Thyroid gland (tissue), 4 donors: ENCODE measurements at regions not wholly inside any gene's neighbourhood (a gene's known extent, or its start where the extent isn't known, plus 50 kb on each side); places are given as distances from the start of the nearest gene placed in this dataset.

Experiments
- POLR2A ChIP-seq, 2 donors: fragments of 450-650 bp; IDR thresholded peaks; one replicate each; pipeline ENCODE4 v1.6.1; 2017; ENCODE audit warnings: antibody characterized with exemption in 2 of 2, mild to moderate bottlenecking in 2 of 2, moderate library complexity in 1 of 2
- TF ChIP-seq, protein P1 (sequence below), 6 experiments: fragments of 200-600 bp in 3 of 6; fragments of 450-650 bp in 3 of 6; sonication (generic) in 3 of 6; IDR thresholded peaks; one replicate each; pipeline ENCODE4 v1.5.1; 2016 to 2019; ENCODE audit warnings: antibody characterized with exemption in 6 of 6, mild to moderate bottlenecking in 2 of 6, inconsistent platforms in 1 of 6, moderate library complexity in 1 of 6

DNA sequence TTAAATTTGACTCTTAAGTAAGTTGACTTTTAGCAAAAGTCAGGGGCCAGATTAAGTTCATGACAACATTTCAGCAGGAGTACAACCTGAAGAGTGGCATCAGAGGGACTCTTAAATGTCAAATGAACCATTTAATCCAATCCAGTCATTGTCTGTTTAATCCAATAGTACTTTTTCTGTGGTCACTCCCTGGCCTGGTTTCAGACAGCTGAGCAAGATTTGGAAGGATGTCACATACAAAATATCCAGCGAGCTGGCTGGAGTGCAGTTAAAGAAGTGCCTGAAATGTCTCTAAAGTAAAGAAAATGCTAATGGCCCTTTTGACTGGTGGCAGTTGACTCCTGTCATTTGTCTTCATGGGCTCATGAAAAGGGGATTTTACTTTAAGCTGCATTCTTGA is 1082.1 kb downstream of the AACS start:
- TF ChIP-seq, protein P1, sequence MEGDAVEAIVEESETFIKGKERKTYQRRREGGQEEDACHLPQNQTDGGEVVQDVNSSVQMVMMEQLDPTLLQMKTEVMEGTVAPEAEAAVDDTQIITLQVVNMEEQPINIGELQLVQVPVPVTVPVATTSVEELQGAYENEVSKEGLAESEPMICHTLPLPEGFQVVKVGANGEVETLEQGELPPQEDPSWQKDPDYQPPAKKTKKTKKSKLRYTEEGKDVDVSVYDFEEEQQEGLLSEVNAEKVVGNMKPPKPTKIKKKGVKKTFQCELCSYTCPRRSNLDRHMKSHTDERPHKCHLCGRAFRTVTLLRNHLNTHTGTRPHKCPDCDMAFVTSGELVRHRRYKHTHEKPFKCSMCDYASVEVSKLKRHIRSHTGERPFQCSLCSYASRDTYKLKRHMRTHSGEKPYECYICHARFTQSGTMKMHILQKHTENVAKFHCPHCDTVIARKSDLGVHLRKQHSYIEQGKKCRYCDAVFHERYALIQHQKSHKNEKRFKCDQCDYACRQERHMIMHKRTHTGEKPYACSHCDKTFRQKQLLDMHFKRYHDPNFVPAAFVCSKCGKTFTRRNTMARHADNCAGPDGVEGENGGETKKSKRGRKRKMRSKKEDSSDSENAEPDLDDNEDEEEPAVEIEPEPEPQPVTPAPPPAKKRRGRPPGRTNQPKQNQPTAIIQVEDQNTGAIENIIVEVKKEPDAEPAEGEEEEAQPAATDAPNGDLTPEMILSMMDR (IDR thresholded peaks at IDR 0.05): no peak
- no peak for TF ChIP-seq POLR2A (IDR thresholded peaks at IDR 0.05)
